ENCODE measurements at regions not wholly inside any gene's neighbourhood (a gene's known extent, or its start where the extent isn't known, plus 50 kb on each side); places are given as distances from the start of the nearest gene placed in this dataset.

GRCh38 chr20:60132162-60132826 lies 174.1 kb downstream of the CDH26 start:
- H3K18ac ChIP-seq (ENCODE audit: low read depth, low read length): no peak overlapping the region
- 84% methylated on average over 4 of the region's 8 CpGs; no CpG with 5 or more reads in 1 of the 2 experiments for WGBS, 2 experiments (ENCODE audit: extremely low coverage in 2 of 2, insufficient read length in 1 of 2)
- H4K5ac ChIP-seq (ENCODE audit: low read depth, low read length): no peak overlapping the region
- intact Hi-C loops (cut with micrococcal nuclease): no loop called here
- DNase-seq (no peak), ATAC-seq (ENCODE audit: low read depth) (no peak)
- POLR2A ChIA-PET (ENCODE audit: unreplicated experiment): no interaction called here
- H3K4ac ChIP-seq (ENCODE audit: low read depth, low read length): no peak overlapping the region
- TF ChIP-seq RFX5 (IDR thresholded peaks at IDR 0.05; ENCODE audit: low read depth, low read length) (no peak), NFE2L2 (IDR thresholded peaks at IDR 0.05; ENCODE audit: low read depth, low read length) (no peak), CEBPB (IDR thresholded peaks at IDR 0.05; ENCODE audit: low read depth, low read length) (no peak), POLR2A (IDR thresholded peaks at IDR 0.05; ENCODE audit: low read depth, low read length) (no peak), MAZ (IDR thresholded peaks at IDR 0.05; ENCODE audit: borderline replicate concordance, low read depth, low read length) (no peak), ELK1 (IDR thresholded peaks at IDR 0.05; ENCODE audit: borderline replicate concordance, low read depth, low read length) (no peak), BHLHE40 (IDR thresholded peaks at IDR 0.05; ENCODE audit: low read depth, low read length) (no peak)
- in situ Hi-C loops (cut with MboI; ENCODE audit: low sequenced_read_pairs): no loop called here
- H3K23ac ChIP-seq (ENCODE audit: low read depth, low read length): no peak overlapping the region
- no peak overlapping the region for H2BK20ac ChIP-seq (ENCODE audit: low read depth, low read length)
- H2BK120ac ChIP-seq (ENCODE audit: low read depth, low read length): no peak overlapping the region
- H3K56ac ChIP-seq (ENCODE audit: extremely low read depth, insufficient read depth, low read length): no peak overlapping the region
- no peaks in the 10 kb centered on the region for H3K4me1 ChIP-seq (ENCODE audit: control insufficient read depth, insufficient read depth, low read length)
- no peak overlapping the region for H3K27ac ChIP-seq (ENCODE audit: insufficient read depth, low read length)
- H2AFZ ChIP-seq (replicated peaks; ENCODE audit: low read length, poor library complexity): no peak overlapping the region
- no TSS peak for BruUV-seq (replicated peaks)
- no peaks in the 10 kb centered on the region for H4K20me1 ChIP-seq (ENCODE audit: insufficient read depth, low read length)
- no peak overlapping the region for H2AK5ac ChIP-seq (ENCODE audit: low read depth, low read length)
- H3K36me3 ChIP-seq (ENCODE audit: control insufficient read depth, insufficient read depth, low read length): no peaks in the 10 kb centered on the region
- H3K9me3 ChIP-seq (ENCODE audit: control insufficient read depth, insufficient read depth, low read length): no peaks in the 10 kb centered on the region
- H3K79me1 ChIP-seq (ENCODE audit: low read depth in 1 of 2, low read length in 2 of 2): no peaks in the 10 kb centered on the region
- H3K9me1 ChIP-seq (ENCODE audit: insufficient read depth, low read length): no peaks in the 10 kb centered on the region
- no peak overlapping the region for H3K4me3 ChIP-seq (ENCODE audit: insufficient read depth, low read depth, low read length)
- dilution Hi-C loops (cut with HindIII; ENCODE audit: low sequenced_read_pairs, unreplicated experiment): no loop called here
- no peak overlapping the region for H4K8ac ChIP-seq (ENCODE audit: low read depth in 2 of 2, low read length in 2 of 2)
- H2BK15ac ChIP-seq (ENCODE audit: low read depth, low read length): no peak overlapping the region
- no peak overlapping the region for H3K9ac ChIP-seq (ENCODE audit: low read depth, low read length)
- no peak overlapping the region for H2AK9ac ChIP-seq (replicated peaks; ENCODE audit: low read depth, low read length, poor library complexity)
- H2BK5ac ChIP-seq (ENCODE audit: low read depth, low read length, poor library complexity, severe bottlenecking): no peak overlapping the region
- H3K4me2 ChIP-seq (ENCODE audit: low read depth, low read length): no peak overlapping the region
- no peak overlapping the region for H3K14ac ChIP-seq (replicated peaks; ENCODE audit: low read depth, low read length)
- CTCF ChIA-PET: no interaction called here
- no peaks in the 10 kb centered on the region for H3K27me3 ChIP-seq (ENCODE audit: control insufficient read depth, insufficient read depth, low read length)
- no peak overlapping the region for H4K91ac ChIP-seq (ENCODE audit: insufficient read depth, low read depth, low read length)
